Neuron (in vitro differentiated cells): ENCODE measurements at regions not wholly inside any gene's neighbourhood (a gene's known extent, or its start where the extent isn't known, plus 50 kb on each side); places are given as distances from the start of the nearest gene placed in this dataset.
"Not testable (repeated sequence)": the region's sequence is repeated elsewhere in the genome, so short reads cannot be mapped to it uniquely, and the experiment has no call there.

Experiments
- H2AFZ ChIP-seq: one replicate; pipeline ENCODE4 v1.6.1; 2013; ENCODE audit warnings: low read depth, mild to moderate bottlenecking, inconsistent platforms, low read length, moderate library complexity
- H3K27me3 ChIP-seq: one replicate; pipeline ENCODE4 v1.6.1; 2013; ENCODE audit warnings: low read length; ENCODE audit not compliant: insufficient read depth
- H3K36me3 ChIP-seq: one replicate; pipeline ENCODE4 v1.6.1; 2013; ENCODE audit warnings: low read length; ENCODE audit not compliant: insufficient read depth
- H3K4me1 ChIP-seq: one replicate; pipeline ENCODE4 v1.6.1; 2013; ENCODE audit warnings: low read length; ENCODE audit not compliant: insufficient read depth
- H3K4me3 ChIP-seq: 2 replicates; pipeline ENCODE4 v1.5.1; 2013; ENCODE audit warnings: mild to moderate bottlenecking, low read length, moderate library complexity
- H3K9me3 ChIP-seq: one replicate; pipeline ENCODE4 v1.6.1; 2013; ENCODE audit warnings: low read length

DNA sequence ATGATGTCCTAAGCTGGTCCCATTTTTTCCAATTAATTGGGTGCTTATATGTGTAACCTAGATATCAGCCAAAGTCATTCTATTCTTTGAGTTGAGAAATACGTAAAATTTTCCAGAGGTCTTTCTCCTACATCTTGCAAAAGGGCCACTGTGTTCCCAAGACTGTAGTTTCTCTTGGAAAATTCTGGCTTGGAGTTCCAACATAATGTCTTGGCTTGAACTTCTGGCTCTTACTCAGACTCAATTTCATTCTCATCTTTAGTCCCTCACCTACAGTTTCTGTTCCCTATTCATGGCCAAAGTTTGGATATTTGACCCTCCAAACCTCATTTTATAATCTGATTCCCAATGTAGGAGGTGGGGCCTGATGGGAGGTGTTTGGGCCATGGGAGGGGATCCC lies 201.4 kb upstream of the ARHGEF26 start:
- Histone ChIP-seq H3K9me3 (no peaks in the 10 kb centered on the region), H3K27me3 (no peaks in the 10 kb centered on the region), H3K4me1 (no peaks in the 10 kb centered on the region), H3K36me3 (no peaks in the 10 kb centered on the region), H3K4me3 (no peak overlapping the region), H2AFZ (no peak overlapping the region)

DNA sequence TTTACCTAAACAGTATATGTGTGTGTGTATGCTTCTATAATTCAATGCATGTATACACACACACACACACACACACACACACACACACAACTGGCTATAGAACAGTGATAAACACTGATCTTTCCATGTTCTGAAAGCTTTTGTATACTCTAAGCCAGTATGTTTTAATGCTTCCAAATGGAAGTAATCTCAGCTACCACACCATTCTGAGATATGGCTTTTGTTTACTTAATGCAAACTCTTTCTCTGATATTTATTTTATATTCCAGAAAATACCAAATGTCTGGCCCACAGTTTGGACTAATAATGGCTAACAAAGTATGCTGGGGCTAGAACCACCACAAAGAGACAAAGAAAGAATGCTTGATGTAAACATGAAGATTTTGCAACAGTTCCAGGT lies 199.4 kb upstream of the ARHGEF26 start:
- Histone ChIP-seq H3K4me3 (no peak overlapping the region), H3K27me3 (no peaks in the 10 kb centered on the region), H3K4me1 (no peaks in the 10 kb centered on the region), H3K9me3 (no peaks in the 10 kb centered on the region), H3K36me3 (no peaks in the 10 kb centered on the region), H2AFZ (no peak overlapping the region)

GRCh38 chr3:153925841-153926514 lies 195.2 kb upstream of the ARHGEF26 start:
- Histone ChIP-seq H3K9me3 (no peaks in the 10 kb centered on the region), H3K4me1 (no peaks in the 10 kb centered on the region), H3K27me3 (no peaks in the 10 kb centered on the region), H3K36me3 (no peaks in the 10 kb centered on the region), H3K4me3 (no peak overlapping the region), H2AFZ (no peak overlapping the region)

DNA sequence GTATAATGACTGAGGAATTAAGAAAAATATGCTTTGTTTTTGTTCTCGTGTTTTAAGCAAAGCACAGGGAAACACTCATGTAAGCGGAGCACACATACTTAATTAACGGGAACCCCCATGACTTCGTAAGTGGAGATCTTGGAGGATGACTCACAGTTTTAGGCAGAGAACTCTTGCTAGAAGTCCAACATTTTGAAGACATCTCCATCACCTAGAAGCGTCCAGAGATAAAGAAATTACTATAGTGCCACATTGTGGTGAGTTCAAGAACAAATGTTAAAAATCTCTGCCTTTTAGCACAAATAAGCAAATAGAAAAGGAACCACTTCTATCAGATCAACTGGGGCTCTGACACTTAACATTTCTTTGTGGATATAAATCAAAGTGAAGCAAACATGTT lies 194.1 kb upstream of the ARHGEF26 start:
- Histone ChIP-seq H2AFZ (no peak overlapping the region), H3K9me3 (no peaks in the 10 kb centered on the region), H3K36me3 (no peaks in the 10 kb centered on the region), H3K4me3 (no peak overlapping the region), H3K4me1 (no peaks in the 10 kb centered on the region), H3K27me3 (no peaks in the 10 kb centered on the region)

DNA sequence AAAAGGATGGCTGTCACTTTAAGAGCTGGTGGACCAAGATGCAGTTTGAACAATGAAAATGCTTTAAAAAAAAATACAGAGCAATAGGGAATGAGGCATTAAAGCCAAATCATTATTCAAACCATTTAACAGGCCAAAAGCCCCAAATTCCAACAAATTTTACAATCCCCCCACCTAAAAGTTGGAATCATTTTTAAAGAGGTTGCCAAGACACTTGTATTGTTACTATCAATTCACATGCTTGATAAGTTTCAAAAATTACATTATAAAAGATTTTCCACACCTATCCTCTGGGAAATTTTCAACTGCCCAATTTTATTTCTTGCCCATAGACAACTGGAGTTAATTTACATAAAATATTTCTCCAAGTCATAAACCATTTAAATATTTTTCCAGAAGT lies 192.3 kb upstream of the ARHGEF26 start:
- H3K9me3 ChIP-seq: no peaks in the 10 kb centered on the region
- no peaks in the 10 kb centered on the region for H3K4me1 ChIP-seq
- no peaks in the 10 kb centered on the region for H3K36me3 ChIP-seq
- H3K4me3 ChIP-seq: no peak overlapping the region
- no peak overlapping the region for H2AFZ ChIP-seq
- no peaks in the 10 kb centered on the region for H3K27me3 ChIP-seq

- not testable (repeated sequence) for H2AFZ ChIP-seq, H3K36me3 ChIP-seq, H3K4me3 ChIP-seq, H3K9me3 ChIP-seq, H3K27me3 ChIP-seq, H3K4me1 ChIP-seq
These were observed 187.7 kb upstream of the ARHGEF26 start for GRCh38 chr3:153933481-153933880.

GRCh38 chr3:153944084-153944483 lies 177.1 kb upstream of the ARHGEF26 start:
- no peaks in the 10 kb centered on the region for H3K27me3 ChIP-seq
- H3K36me3 ChIP-seq: no peaks in the 10 kb centered on the region
- no peak overlapping the region for H2AFZ ChIP-seq
- H3K4me3 ChIP-seq: no peak overlapping the region
- no peaks in the 10 kb centered on the region for H3K4me1 ChIP-seq
- no peaks in the 10 kb centered on the region for H3K9me3 ChIP-seq

DNA sequence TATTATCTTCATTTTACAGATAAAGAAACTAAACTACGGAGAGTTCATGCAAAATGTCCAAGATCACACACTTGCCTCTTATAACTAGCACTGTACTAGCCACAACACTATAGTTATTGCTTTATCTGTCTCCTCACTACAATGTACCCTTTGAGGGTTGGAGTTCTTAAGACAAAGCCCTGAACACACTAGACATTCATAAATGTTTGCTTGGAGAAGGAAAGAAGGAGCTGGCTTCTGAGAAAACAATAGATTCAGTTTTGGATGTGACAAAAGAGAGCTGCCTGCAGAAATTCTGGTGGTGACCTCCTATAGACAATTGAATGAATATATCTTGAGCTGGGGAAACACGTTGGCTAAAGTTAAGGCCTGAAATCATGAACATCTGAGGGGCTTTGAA lies 169.9 kb upstream of the ARHGEF26 start:
- no peak overlapping the region for H2AFZ ChIP-seq

GRCh38 chr3:153952091-153952490 lies 169.1 kb upstream of the ARHGEF26 start:
- Histone ChIP-seq H3K9me3 (no peaks in the 10 kb centered on the region), H3K4me3 (no peak overlapping the region), H3K36me3 (no peaks in the 10 kb centered on the region), H3K27me3 (no peaks in the 10 kb centered on the region), H3K4me1 (no peaks in the 10 kb centered on the region), H2AFZ (no peak overlapping the region)

More for the DNA sequence above, 169.9 kb upstream of the ARHGEF26 start:
- no peaks in the 10 kb centered on the region for H3K9me3 ChIP-seq
- no peaks in the 10 kb centered on the region for H3K27me3 ChIP-seq
- H3K36me3 ChIP-seq: no peaks in the 10 kb centered on the region
- H3K4me1 ChIP-seq: no peaks in the 10 kb centered on the region
- no peak overlapping the region for H3K4me3 ChIP-seq

DNA sequence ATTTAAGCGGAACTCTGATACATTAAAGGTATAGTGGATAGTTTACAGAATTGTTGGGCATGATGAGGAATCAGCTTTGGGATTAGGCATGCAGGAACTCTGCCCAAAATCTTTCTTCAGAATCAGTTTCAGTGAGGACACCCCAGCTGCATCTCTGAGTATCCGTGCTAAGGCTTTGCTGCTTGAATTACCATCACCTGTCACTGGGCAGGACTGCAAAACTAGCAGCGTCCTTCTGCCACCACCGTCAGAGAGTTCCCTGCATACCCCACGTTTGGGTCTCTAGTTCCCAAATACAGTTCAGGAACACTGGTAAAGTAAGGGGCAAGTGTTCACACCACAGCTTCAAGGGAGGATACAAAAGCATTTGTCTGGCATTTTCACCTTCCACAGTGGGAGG lies 164.6 kb upstream of the ARHGEF26 start:
- H3K27me3 ChIP-seq: no peaks in the 10 kb centered on the region
- H2AFZ ChIP-seq: no peak overlapping the region
- H3K9me3 ChIP-seq: no peaks in the 10 kb centered on the region
- no peaks in the 10 kb centered on the region for H3K4me1 ChIP-seq
- no peak overlapping the region for H3K4me3 ChIP-seq
- no peaks in the 10 kb centered on the region for H3K36me3 ChIP-seq

GRCh38 chr3:153957421-153957820 lies 163.8 kb upstream of the ARHGEF26 start:
- Histone ChIP-seq H2AFZ (no peak overlapping the region), H3K4me3 (no peak overlapping the region), H3K4me1 (no peaks in the 10 kb centered on the region), H3K36me3 (no peaks in the 10 kb centered on the region), H3K9me3 (no peaks in the 10 kb centered on the region), H3K27me3 (no peaks in the 10 kb centered on the region)

- Histone ChIP-seq H3K4me1 (no peaks in the 10 kb centered on the region), H3K9me3 (no peaks in the 10 kb centered on the region)
These were observed 162.3 kb upstream of the ARHGEF26 start for GRCh38 chr3:153958635-153959595.

GRCh38 chr3:153960458-153961074 lies 160.6 kb upstream of the ARHGEF26 start:
- Histone ChIP-seq H3K27me3 (no peaks in the 10 kb centered on the region), H3K4me1 (no peaks in the 10 kb centered on the region), H3K36me3 (no peaks in the 10 kb centered on the region), H3K4me3 (no peak overlapping the region), H2AFZ (no peak overlapping the region), H3K9me3 (no peaks in the 10 kb centered on the region)

More at GRCh38 chr3:153958635-153959595, 162.3 kb upstream of the ARHGEF26 start:
- Histone ChIP-seq H3K4me3 (no peak overlapping the region), H3K27me3 (no peaks in the 10 kb centered on the region), H2AFZ (no peak overlapping the region), H3K36me3 (no peaks in the 10 kb centered on the region)
